ENCODE measurements at regions not wholly inside any gene's neighbourhood (a gene's known extent, or its start where the extent isn't known, plus 50 kb on each side); places are given as distances from the start of the nearest gene placed in this dataset.

GRCh38 chr6:43940071-43940392 is 170.0 kb downstream of the VEGFA start:
- no peak for TF ChIP-seq SIN3A (IDR thresholded peaks at IDR 0.05; ENCODE audit: borderline replicate concordance, insufficient read depth, low read length)
- no peak for TF ChIP-seq REST (IDR thresholded peaks at IDR 0.05; ENCODE audit: insufficient read depth in 1 of 2, low read depth in 2 of 2, low read length in 2 of 2)
- no peak for TF ChIP-seq POLR2AphosphoS5 (IDR thresholded peaks at IDR 0.05; ENCODE audit: low read depth, low read length)
- TF ChIP-seq TAF1 (IDR thresholded peaks at IDR 0.05; ENCODE audit: borderline replicate concordance, insufficient read depth, low read length), result no peak
- no peak for TF ChIP-seq FOXP2 (optimal IDR thresholded peaks at IDR 0.05; ENCODE audit: borderline replicate concordance, extremely low read depth, extremely low read length, insufficient read depth)

Measured in PFSK-1 (cell line).